HG03521 (cell line): ENCODE measurements at regions not wholly inside any gene's neighbourhood (a gene's known extent, or its start where the extent isn't known, plus 50 kb on each side); places are given as distances from the start of the nearest gene placed in this dataset.
A peak's percentile ranks its signal among the peaks of the same experiment; 100 is the strongest.

ENCODE experiments used
- ATAC-seq: cut with Tn5 transposase; IDR thresholded peaks from one replicate; pipeline ENCODE4 v1.9.1; 2021; ENCODE audit warnings: mild to moderate bottlenecking, moderate library complexity; ENCODE audit not compliant: unreplicated experiment

GRCh38 chr2:41375901-41376300 is 671.9 kb upstream of the PKDCC start:
- no peak for ATAC-seq

GRCh38 chr2:41377837-41378236 is 670.0 kb upstream of the PKDCC start:
- no peak for ATAC-seq

- no peak for ATAC-seq
Observed at GRCh38 chr2:41378420-41378819, 669.4 kb upstream of the PKDCC start.

- no peak for ATAC-seq
Observed at GRCh38 chr2:41379496-41380221, 668.2 kb upstream of the PKDCC start.

GRCh38 chr2:41381701-41382100 is 666.1 kb upstream of the PKDCC start:
- no peak for ATAC-seq

- ATAC-seq, result no peak
Observed at GRCh38 chr2:41387519-41387918, 660.3 kb upstream of the PKDCC start.

GRCh38 chr2:41393621-41394020 is 654.2 kb upstream of the PKDCC start:
- no peak for ATAC-seq

GRCh38 chr2:41394541-41394940 is 653.3 kb upstream of the PKDCC start:
- no peak for ATAC-seq

- ATAC-seq, result no peak
Observed at GRCh38 chr2:41395692-41396091, 652.1 kb upstream of the PKDCC start.

- no peak for ATAC-seq
Observed at GRCh38 chr2:41399437-41400087, 648.3 kb upstream of the PKDCC start.

GRCh38 chr2:41400088-41400665 is 647.6 kb upstream of the PKDCC start:
- ATAC-seq, result no peak

- ATAC-seq, result no peak
Observed at GRCh38 chr2:41405441-41405840, 642.4 kb upstream of the PKDCC start.

- ATAC-seq, result no peak
Observed at GRCh38 chr2:41409328-41409727, 638.5 kb upstream of the PKDCC start.

- no peak for ATAC-seq
Observed at GRCh38 chr2:41410011-41410410, 637.8 kb upstream of the PKDCC start.

GRCh38 chr2:41413813-41414485 is 633.9 kb upstream of the PKDCC start:
- ATAC-seq, result no peak

GRCh38 chr2:41414486-41415230 is 633.2 kb upstream of the PKDCC start:
- ATAC-seq, result peak; percentile 68

- ATAC-seq, result no peak
Observed at GRCh38 chr2:41417511-41417910, 630.3 kb upstream of the PKDCC start.

- no peak for ATAC-seq
Observed at GRCh38 chr2:41420219-41420618, 627.6 kb upstream of the PKDCC start.

- no peak for ATAC-seq
Observed at GRCh38 chr2:41420872-41421271, 626.9 kb upstream of the PKDCC start.

- ATAC-seq, result no peak
Observed at GRCh38 chr2:41431756-41432155, 616.1 kb upstream of the PKDCC start.

GRCh38 chr2:41432459-41432858 is 615.4 kb upstream of the PKDCC start:
- ATAC-seq, result no peak
